ENCODE measurements at regions not wholly inside any gene's neighbourhood (a gene's known extent, or its start where the extent isn't known, plus 50 kb on each side); places are given as distances from the start of the nearest gene placed in this dataset.
"Not testable (repeated sequence)": the region's sequence is repeated elsewhere in the genome, so short reads cannot be mapped to it uniquely, and the experiment has no call there.

GRCh38 chr12:4139191-4139590, 134.4 kb upstream of the CCND2 start:
- Mint-ChIP-seq H3K27me3 (ENCODE audit: low read depth) (peaks cover 12% of the 10 kb centered on the region), H3K4me1 (peaks cover 53% of the 10 kb centered on the region), H3K36me3 (ENCODE audit: low read depth) (no peaks in the 10 kb centered on the region), H3K4me3 (no peak overlapping the region), H3K9me3 (peaks cover 4% of the 10 kb centered on the region), H3K27ac (peak overlapping the region in 1 of 3 experiments; percentile 55)
- TF ChIP-seq CTCF (IDR thresholded peaks at IDR 0.05; ENCODE audit: unreplicated experiment in 3 of 3): no peak

- not testable (repeated sequence) for H3K9me3 Mint-ChIP-seq; H3K4me3 Mint-ChIP-seq; H3K27ac Mint-ChIP-seq; H3K36me3 Mint-ChIP-seq (ENCODE audit: low read depth)
- Mint-ChIP-seq H3K4me1 (peaks cover 59% of the 10 kb centered on the region), H3K27me3 (ENCODE audit: low read depth) (peaks cover 12% of the 10 kb centered on the region)
These were observed 135.0 kb upstream of the CCND2 start for GRCh38 chr12:4138532-4138931.

- Mint-ChIP-seq H3K36me3 (ENCODE audit: low read depth) (no peaks in the 10 kb centered on the region), H3K4me3 (no peak overlapping the region), H3K27me3 (ENCODE audit: low read depth) (peaks cover 12% of the 10 kb centered on the region), H3K9me3 (no peaks in the 10 kb centered on the region), H3K4me1 (peaks cover 63% of the 10 kb centered on the region), H3K27ac (no peak overlapping the region)
- TF ChIP-seq CTCF (IDR thresholded peaks at IDR 0.05; ENCODE audit: unreplicated experiment in 3 of 3): no peak
These were observed 135.5 kb upstream of the CCND2 start for GRCh38 chr12:4138051-4138450.

- Mint-ChIP-seq H3K27me3 (ENCODE audit: low read depth) (peaks cover 12% of the 10 kb centered on the region), H3K9me3 (no peaks in the 10 kb centered on the region), H3K4me3 (peak overlapping the region in 1 of 3 experiments; percentile 11), H3K36me3 (ENCODE audit: low read depth) (no peaks in the 10 kb centered on the region), H3K27ac (peak overlapping the region; percentile 48 to 97 (median 90)), H3K4me1 (peaks cover 68% of the 10 kb centered on the region)
- TF ChIP-seq CTCF (IDR thresholded peaks at IDR 0.05; ENCODE audit: unreplicated experiment in 3 of 3): no peak
These were observed 136.1 kb upstream of the CCND2 start for GRCh38 chr12:4137441-4137840.

- H3K36me3 Mint-ChIP-seq (ENCODE audit: low read depth): no peaks in the 10 kb centered on the region
- peak overlapping the region in 1 of 3 experiments; percentile 22 for H3K4me3 Mint-ChIP-seq
- peaks cover 12% of the 10 kb centered on the region for H3K27me3 Mint-ChIP-seq (ENCODE audit: low read depth)
- peak overlapping the region; percentile 90 to 97 (median 95) for H3K27ac Mint-ChIP-seq
- H3K9me3 Mint-ChIP-seq: peaks cover 1% of the 10 kb centered on the region
- no peak for TF ChIP-seq CTCF (IDR thresholded peaks at IDR 0.05; ENCODE audit: unreplicated experiment in 3 of 3)
- H3K4me1 Mint-ChIP-seq: peaks cover 69% of the 10 kb centered on the region
These were observed 136.5 kb upstream of the CCND2 start for GRCh38 chr12:4137015-4137414.

GRCh38 chr12:4135919-4136605, 137.5 kb upstream of the CCND2 start:
- peaks cover 5% of the 10 kb centered on the region for H3K9me3 Mint-ChIP-seq
- H3K27me3 Mint-ChIP-seq (ENCODE audit: low read depth): peaks cover 12% of the 10 kb centered on the region
- H3K4me1 Mint-ChIP-seq: peaks cover 63% of the 10 kb centered on the region
- H3K4me3 Mint-ChIP-seq: peak overlapping the region; percentile 15 to 69 (median 21)
- H3K36me3 Mint-ChIP-seq (ENCODE audit: low read depth): no peaks in the 10 kb centered on the region
- peak overlapping the region; percentile 90 to 97 (median 95) for H3K27ac Mint-ChIP-seq
- no peak for TF ChIP-seq CTCF (IDR thresholded peaks at IDR 0.05; ENCODE audit: unreplicated experiment in 3 of 3)
